A549 (cell line): ENCODE measurements at regions not wholly inside any gene's neighbourhood (a gene's known extent, or its start where the extent isn't known, plus 50 kb on each side); places are given as distances from the start of the nearest gene placed in this dataset.

Experiments used
- ATAC-seq, 2 experiments: fragments of 200-7000 bp in 1 of 2; fragments of >200 bp in 1 of 2; cut with Nextera tagmentation in 1 of 2; cut with Tn5 transposase in 1 of 2; 3 replicates each; pipeline versions ENCODE4 v1.8.0 to v1.9.1; 2018 to 2020; ENCODE audit warnings: mild to moderate bottlenecking in 1 of 2, moderate library complexity in 1 of 2
- CTCF ChIA-PET: fragments of 300-600 bp; sonication (Branson Sonifier 250); formaldehyde crosslinking; extraction: SDS; loops from one replicate; lab custom pipeline; 2021; ENCODE audit warnings: antibody characterized with exemption, inconsistent platforms; lab: Yijun Ruan, JAX
- POLR2A ChIA-PET: fragments of 350-600 bp; formaldehyde crosslinking; extraction: SDS; loops from one replicate; lab custom pipeline; 2021; ENCODE audit warnings: antibody characterized with exemption, inconsistent platforms; lab: Yijun Ruan, JAX
- DNase-seq, 2 experiments: peaks; one replicate each; pipeline versions ENCODE4 v3.0.0 to v3.0.0-alpha.2; 2011 to 2016; ENCODE audit warnings: low read depth in 1 of 2, low spot score in 1 of 2
- FAIRE-seq: peaks from 2 replicates; lab custom pipeline; 2011; peaks lifted over from hg19 to GRCh38; lab: Jason Lieb, UNC
- H3K27ac ChIP-seq, 2 experiments: fragments of >200 bp; sonication (Bioruptor Twin); formaldehyde crosslinking; 3 replicates each; pipeline ENCODE4 v1.5.1; 2016 to 2017
- H3K4me1 ChIP-seq: fragments of >200 bp; sonication (Bioruptor Twin); formaldehyde crosslinking; 3 replicates; pipeline ENCODE4 v1.6.1; 2016
- H3K4me2 ChIP-seq: fragments of >200 bp; sonication (Bioruptor Twin); formaldehyde crosslinking; 3 replicates; pipeline ENCODE4 v1.6.1; 2016
- H3K4me3 ChIP-seq: fragments of >200 bp; sonication (Bioruptor Twin); formaldehyde crosslinking; 3 replicates; pipeline ENCODE4 v1.5.1; 2016
- H3K9me3 ChIP-seq: fragments of >200 bp; sonication (Bioruptor Twin); formaldehyde crosslinking; 3 replicates; pipeline ENCODE4 v1.6.1; 2016
- ATOH8 ChIP-seq: fragments of 250-450 bp; sonication (Bioruptor Pico); IDR thresholded peaks from 2 replicates; pipeline ENCODE4 v1.5.0; 2020; ENCODE audit warnings: low read depth, mild to moderate bottlenecking, moderate library complexity
- CBX8 ChIP-seq: fragments of 200-600 bp; sonication (generic); IDR thresholded peaks from 2 replicates; pipeline ENCODE4 v1.6.1; 2016
- E2F6 ChIP-seq: IDR thresholded peaks from 2 replicates; pipeline ENCODE4 v1.6.1; 2012; ENCODE audit warnings: low read depth, borderline replicate concordance
- ESRRA ChIP-seq: fragments of 150-350 bp; IDR thresholded peaks from 2 replicates; pipeline ENCODE4 v1.6.1; 2014; ENCODE audit warnings: mild to moderate bottlenecking, low read length, borderline replicate concordance
- HES2 ChIP-seq: fragments of >200 bp; sonication (Bioruptor Twin); formaldehyde crosslinking; IDR thresholded peaks from 2 replicates; pipeline ENCODE4 v1.6.1; 2016
- HEYL ChIP-seq: fragments of 250-450 bp; sonication (Bioruptor Pico); IDR thresholded peaks from 2 replicates; pipeline ENCODE4 v1.8.0; 2021; ENCODE audit warnings: mild to moderate bottlenecking, moderate library complexity
- JUN ChIP-seq, 2 experiments: fragments of >200 bp; sonication (Bioruptor Twin); formaldehyde crosslinking; IDR thresholded peaks; 2 replicates in 1 of 2; 3 replicates in 1 of 2; pipeline ENCODE4 v1.6.1; 2016 to 2017
- JUNB ChIP-seq: fragments of >200 bp; sonication (Bioruptor Twin); formaldehyde crosslinking; IDR thresholded peaks from 2 replicates; pipeline ENCODE4 v1.6.1; 2016
- KDM1A ChIP-seq: fragments of 200-600 bp; sonication (generic); IDR thresholded peaks from 2 replicates; pipeline ENCODE4 v1.6.1; 2016; ENCODE audit warnings: low read depth, mild to moderate bottlenecking
- KDM5A ChIP-seq: fragments of 200-600 bp; sonication (generic); IDR thresholded peaks from 2 replicates; pipeline ENCODE4 v1.6.1; 2016; ENCODE audit warnings: antibody characterized with exemption, mild to moderate bottlenecking
- MAFK ChIP-seq: fragments of 450-650 bp; IDR thresholded peaks from 2 replicates; pipeline ENCODE4 v1.6.1; 2014; ENCODE audit not compliant: partially characterized antibody
- MYC ChIP-seq: IDR thresholded peaks from 2 replicates; pipeline ENCODE4 v1.6.1; 2012; ENCODE audit warnings: mild to moderate bottlenecking, inconsistent platforms, low read length, improper control_type of control experiment, borderline replicate concordance
- NR3C1 ChIP-seq: fragments of >200 bp; sonication (Bioruptor Twin); formaldehyde crosslinking; IDR thresholded peaks from 3 replicates; pipeline ENCODE4 v1.6.1; 2017
- PBX3 ChIP-seq: IDR thresholded peaks from 2 replicates; pipeline ENCODE4 v1.6.1; 2012
- PHF8 ChIP-seq: fragments of 200-600 bp; sonication (generic); IDR thresholded peaks from 2 replicates; pipeline ENCODE4 v1.6.1; 2016; ENCODE audit warnings: low read depth, mild to moderate bottlenecking, antibody characterized with exemption, moderate library complexity, borderline replicate concordance
- RARB ChIP-seq: fragments of 250-450 bp; sonication (Bioruptor Pico); IDR thresholded peaks from 2 replicates; pipeline ENCODE4 v1.8.0; 2021; ENCODE audit warnings: mild to moderate bottlenecking, moderate library complexity
- RCOR1 ChIP-seq: fragments of 150-350 bp; IDR thresholded peaks from 2 replicates; pipeline ENCODE4 v1.6.1; 2014; ENCODE audit warnings: antibody characterized with exemption, low read length, low read depth
- REST ChIP-seq: fragments of 200-600 bp; sonication (generic); IDR thresholded peaks from 2 replicates; pipeline ENCODE4 v1.6.1; 2016; ENCODE audit warnings: antibody characterized with exemption, mild to moderate bottlenecking, moderate library complexity
- SMC3 ChIP-seq: fragments of >200 bp; sonication (Bioruptor Twin); formaldehyde crosslinking; IDR thresholded peaks from 3 replicates; pipeline ENCODE4 v1.6.1; 2018; ENCODE audit warnings: inconsistent platforms
- TFCP2L1 ChIP-seq: fragments of 250-450 bp; sonication (Bioruptor Pico); IDR thresholded peaks from 2 replicates; pipeline ENCODE4 v1.5.0; 2021; ENCODE audit warnings: mild to moderate bottlenecking
- WGBS: methylation state at CpG from one replicate; pipeline ENCODE4 v1.1.6; 2017; ENCODE audit errors: missing lambda C conversion rate; 5-methylcytosine and 5-hydroxymethylcytosine counted together
- TF ChIP-seq, protein P1 (sequence below): fragments of 450-650 bp; IDR thresholded peaks from 2 replicates; pipeline ENCODE4 v1.6.1; 2014; ENCODE audit warnings: antibody characterized with exemption
- TF ChIP-seq, protein P2 (sequence below): fragments of >200 bp; sonication (Bioruptor Twin); formaldehyde crosslinking; IDR thresholded peaks from 3 replicates; pipeline ENCODE4 v1.5.1; 2016
- TF ChIP-seq, protein P3 (sequence below): IDR thresholded peaks from 2 replicates; pipeline ENCODE4 v1.6.1; 2012

GRCh38 chr2:19689646-19690168, 212.1 kb downstream of the TTC32 start:
- DNase-seq (no peak), ATAC-seq (no peak), FAIRE-seq (no peak)
- Histone ChIP-seq H3K4me1 (peaks cover 13% of the 10 kb centered on the region; the same call in 2 of the 3 replicates), H3K4me3 (no peak overlapping the region), H3K27ac (no peak overlapping the region)
- CTCF ChIA-PET = no interaction called here
- 67% methylated on average over 6 of the region's 6 CpGs for WGBS
- TF ChIP-seq RCOR1 = no peak
- TF ChIP-seq PBX3 = no peak
- TF ChIP-seq KDM5A = no peak
- TF ChIP-seq, protein P1, sequence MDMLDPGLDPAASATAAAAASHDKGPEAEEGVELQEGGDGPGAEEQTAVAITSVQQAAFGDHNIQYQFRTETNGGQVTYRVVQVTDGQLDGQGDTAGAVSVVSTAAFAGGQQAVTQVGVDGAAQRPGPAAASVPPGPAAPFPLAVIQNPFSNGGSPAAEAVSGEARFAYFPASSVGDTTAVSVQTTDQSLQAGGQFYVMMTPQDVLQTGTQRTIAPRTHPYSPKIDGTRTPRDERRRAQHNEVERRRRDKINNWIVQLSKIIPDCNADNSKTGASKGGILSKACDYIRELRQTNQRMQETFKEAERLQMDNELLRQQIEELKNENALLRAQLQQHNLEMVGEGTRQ = no peak
- no peak for TF ChIP-seq PHF8
- TF ChIP-seq, all 56 proteins: peak for 0
- no peaks in the 10 kb centered on the region for H3K9me3 ChIP-seq
- POLR2A ChIA-PET = no interaction called here
- no peak overlapping the region for H3K4me2 ChIP-seq

DNA sequence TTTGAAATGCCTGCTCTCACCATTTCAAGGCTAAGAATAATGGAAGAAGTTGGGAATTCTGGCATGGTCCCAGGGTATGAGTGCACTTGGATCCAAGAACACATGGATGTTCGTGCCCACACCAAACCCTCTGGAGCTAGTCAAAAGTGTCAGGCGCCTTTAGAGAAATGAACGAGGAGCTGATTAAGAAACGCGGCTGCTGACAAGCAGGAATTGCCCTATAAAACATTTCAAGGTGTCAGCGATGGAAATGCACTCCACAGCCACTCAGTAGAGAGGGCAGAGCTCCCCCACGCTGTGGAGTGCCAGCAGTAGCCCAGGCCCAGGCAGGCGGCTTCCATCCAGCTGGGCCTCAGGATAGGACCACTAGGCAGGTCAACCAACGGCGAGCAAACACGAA, 213.7 kb downstream of the TTC32 start:
- no peak overlapping the region for H3K27ac ChIP-seq
- TF ChIP-seq JUNB (no peak), HEYL (CRISPR knock-in tag) (no peak), MYC (no peak), HES2 (no peak), SMC3 (no peak), JUN (IDR thresholded peaks at IDR 0.05) (no peak), E2F6 (no peak), ATOH8 (CRISPR knock-in tag) (no peak), MAFK (no peak), RARB (CRISPR knock-in tag) (no peak), ESRRA (no peak)
- ChIA-PET POLR2A (no interaction called here), CTCF (interaction anchor here (0.6 to 1.4 kb wide), 5 partner anchors 16 to 176 kb away, joined by 3 to 6 read pairs (median 4); no protein-coding TSS in a partner anchor)
- no peak overlapping the region for H3K4me3 ChIP-seq
- FAIRE-seq (no peak), DNase-seq (no peak), ATAC-seq (no peak)
- H3K9me3 ChIP-seq = no peaks in the 10 kb centered on the region
- peaks cover 15% of the 10 kb centered on the region for H3K4me1 ChIP-seq
- 77% methylated on average over 11 of the region's 11 CpGs for WGBS
- H3K4me2 ChIP-seq = no peak overlapping the region

DNA sequence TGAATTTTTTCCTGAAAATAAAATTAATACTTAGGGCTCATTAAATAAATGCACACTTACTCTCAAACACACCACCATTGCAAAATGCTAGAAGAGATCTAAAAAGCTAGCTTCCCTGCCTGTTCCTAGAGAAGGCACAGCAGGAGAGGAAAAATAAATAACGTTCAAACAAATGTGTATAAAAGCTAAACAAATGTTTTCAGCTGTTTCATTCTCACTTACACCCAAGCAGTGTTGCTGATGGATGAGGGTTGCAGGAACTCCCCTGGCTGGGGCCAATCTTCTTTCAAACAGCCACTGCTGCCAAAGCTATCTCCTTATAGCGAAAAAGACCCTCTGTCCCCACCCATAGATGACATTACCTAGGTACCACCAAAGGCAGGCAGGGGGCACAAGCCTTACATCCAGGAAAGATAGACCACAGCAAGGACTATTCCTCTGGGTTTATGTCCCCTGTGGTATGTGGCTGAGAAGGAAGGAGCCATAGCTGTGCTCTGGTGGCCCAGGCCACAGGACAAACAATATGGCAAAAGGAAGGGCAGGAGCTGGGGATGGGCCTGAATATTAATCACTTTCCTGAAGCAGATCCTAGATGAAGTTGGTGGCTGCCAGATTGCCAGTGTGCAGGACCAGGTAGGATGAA, 214.6 kb downstream of the TTC32 start:
- ChIA-PET POLR2A (no interaction called here), CTCF (interaction anchor here (0.7 to 1.4 kb wide), 5 partner anchors 10 to 177 kb away, joined by 3 to 6 read pairs (median 3); no protein-coding TSS in a partner anchor)
- H3K4me3 ChIP-seq = no peak overlapping the region
- no peak overlapping the region for H3K27ac ChIP-seq
- DNase-seq (no peak), ATAC-seq (no peak), FAIRE-seq (no peak)
- no peak overlapping the region for H3K4me2 ChIP-seq
- H3K4me1 ChIP-seq = peaks cover 24% of the 10 kb centered on the region
- H3K9me3 ChIP-seq = no peaks in the 10 kb centered on the region
- no peak for TF ChIP-seq CBX8
- no peak for TF ChIP-seq TFCP2L1 (CRISPR knock-in tag)
- TF ChIP-seq, protein P2, sequence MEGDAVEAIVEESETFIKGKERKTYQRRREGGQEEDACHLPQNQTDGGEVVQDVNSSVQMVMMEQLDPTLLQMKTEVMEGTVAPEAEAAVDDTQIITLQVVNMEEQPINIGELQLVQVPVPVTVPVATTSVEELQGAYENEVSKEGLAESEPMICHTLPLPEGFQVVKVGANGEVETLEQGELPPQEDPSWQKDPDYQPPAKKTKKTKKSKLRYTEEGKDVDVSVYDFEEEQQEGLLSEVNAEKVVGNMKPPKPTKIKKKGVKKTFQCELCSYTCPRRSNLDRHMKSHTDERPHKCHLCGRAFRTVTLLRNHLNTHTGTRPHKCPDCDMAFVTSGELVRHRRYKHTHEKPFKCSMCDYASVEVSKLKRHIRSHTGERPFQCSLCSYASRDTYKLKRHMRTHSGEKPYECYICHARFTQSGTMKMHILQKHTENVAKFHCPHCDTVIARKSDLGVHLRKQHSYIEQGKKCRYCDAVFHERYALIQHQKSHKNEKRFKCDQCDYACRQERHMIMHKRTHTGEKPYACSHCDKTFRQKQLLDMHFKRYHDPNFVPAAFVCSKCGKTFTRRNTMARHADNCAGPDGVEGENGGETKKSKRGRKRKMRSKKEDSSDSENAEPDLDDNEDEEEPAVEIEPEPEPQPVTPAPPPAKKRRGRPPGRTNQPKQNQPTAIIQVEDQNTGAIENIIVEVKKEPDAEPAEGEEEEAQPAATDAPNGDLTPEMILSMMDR = no peak
- TF ChIP-seq, protein P3, sequence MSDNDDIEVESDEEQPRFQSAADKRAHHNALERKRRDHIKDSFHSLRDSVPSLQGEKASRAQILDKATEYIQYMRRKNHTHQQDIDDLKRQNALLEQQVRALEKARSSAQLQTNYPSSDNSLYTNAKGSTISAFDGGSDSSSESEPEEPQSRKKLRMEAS = no peak
- TF ChIP-seq NR3C1 = no peak
- TF ChIP-seq KDM1A = no peak
- no peak for TF ChIP-seq REST
- WGBS = 60% methylated on average over 2 of the region's 2 CpGs
